Mesendoderm (in vitro differentiated cells): ENCODE measurements at regions not wholly inside any gene's neighbourhood (a gene's known extent, or its start where the extent isn't known, plus 50 kb on each side); places are given as distances from the start of the nearest gene placed in this dataset.

Experiments
- DNase-seq: peaks from one replicate; pipeline ENCODE4 v3.0.0; 2013
- H2AK5ac ChIP-seq: 2 replicates; pipeline ENCODE4 v1.6.1; 2013; ENCODE audit warnings: low read length, inconsistent platforms
- H2BK120ac ChIP-seq: 2 replicates; pipeline ENCODE4 v1.6.1; 2013; ENCODE audit warnings: low read depth, mild to moderate bottlenecking, low read length, moderate library complexity, mixed read lengths
- H2BK15ac ChIP-seq: replicated peaks from 2 replicates; pipeline ENCODE4 v1.6.1; 2013; ENCODE audit warnings: low read depth, mild to moderate bottlenecking, moderate library complexity
- H2BK5ac ChIP-seq: 2 replicates; pipeline ENCODE4 v1.6.1; 2013; ENCODE audit warnings: low read length, inconsistent platforms
- H3K18ac ChIP-seq: 2 replicates; pipeline ENCODE4 v1.6.1; 2013; ENCODE audit warnings: mild to moderate bottlenecking, low read length, mixed read lengths
- H3K23ac ChIP-seq: one replicate; pipeline ENCODE4 v1.6.1; 2013; ENCODE audit warnings: low read length
- H3K27ac ChIP-seq: 2 replicates; pipeline ENCODE4 v1.5.1; 2013; ENCODE audit warnings: low read depth, mild to moderate bottlenecking, inconsistent platforms, low read length, moderate library complexity
- H3K27me3 ChIP-seq: 2 replicates; pipeline ENCODE4 v1.6.1; 2013; ENCODE audit warnings: low read length, control low read depth, mild to moderate bottlenecking, inconsistent platforms; ENCODE audit not compliant: insufficient read depth, poor library complexity
- H3K36me3 ChIP-seq: 2 replicates; pipeline ENCODE4 v1.6.1; 2013; ENCODE audit warnings: low read length, inconsistent platforms; ENCODE audit not compliant: control insufficient read depth, insufficient read depth
- H3K4ac ChIP-seq: one replicate; pipeline ENCODE4 v1.6.1; 2013; ENCODE audit warnings: low read depth, mild to moderate bottlenecking, low read length, moderate library complexity
- H3K4me1 ChIP-seq: 2 replicates; pipeline ENCODE4 v1.6.1; 2013; ENCODE audit warnings: low read depth, low read length, inconsistent platforms; ENCODE audit not compliant: control insufficient read depth
- H3K4me2 ChIP-seq: 2 replicates; pipeline ENCODE4 v1.6.1; 2013; ENCODE audit warnings: low read length
- H3K4me3 ChIP-seq: 2 replicates; pipeline ENCODE4 v1.5.1; 2013; ENCODE audit warnings: mild to moderate bottlenecking, low read length
- H3K56ac ChIP-seq: one replicate; pipeline ENCODE4 v1.6.1; 2013; ENCODE audit warnings: low read length
- H3K79me1 ChIP-seq: 2 replicates; pipeline ENCODE4 v1.6.1; 2013; ENCODE audit warnings: low read length, inconsistent platforms
- H3K79me2 ChIP-seq: 2 replicates; pipeline ENCODE4 v1.6.1; 2013; ENCODE audit warnings: mild to moderate bottlenecking, low read length; ENCODE audit not compliant: control insufficient read depth, insufficient read depth
- H3K9ac ChIP-seq: 2 replicates; pipeline ENCODE4 v1.6.1; 2013; ENCODE audit warnings: low read length, inconsistent platforms
- H4K5ac ChIP-seq: one replicate; pipeline ENCODE4 v1.6.1; 2013; ENCODE audit warnings: low read length
- H4K8ac ChIP-seq: one replicate; pipeline ENCODE4 v1.6.1; 2013; ENCODE audit warnings: low read depth, mild to moderate bottlenecking, control low read depth, low read length, moderate library complexity
- WGBS: extraction: QIAGEN DNeasy Blood & Tissue Kit; methylation state at CpG from one replicate; pipeline ENCODE4 v1.1.7; 2013; ENCODE audit warnings: low lambda C conversion rate, missing lambda C conversion rate; ENCODE audit not compliant: insufficient coverage; ENCODE audit errors: extremely low coverage; 5-methylcytosine and 5-hydroxymethylcytosine counted together

DNA sequence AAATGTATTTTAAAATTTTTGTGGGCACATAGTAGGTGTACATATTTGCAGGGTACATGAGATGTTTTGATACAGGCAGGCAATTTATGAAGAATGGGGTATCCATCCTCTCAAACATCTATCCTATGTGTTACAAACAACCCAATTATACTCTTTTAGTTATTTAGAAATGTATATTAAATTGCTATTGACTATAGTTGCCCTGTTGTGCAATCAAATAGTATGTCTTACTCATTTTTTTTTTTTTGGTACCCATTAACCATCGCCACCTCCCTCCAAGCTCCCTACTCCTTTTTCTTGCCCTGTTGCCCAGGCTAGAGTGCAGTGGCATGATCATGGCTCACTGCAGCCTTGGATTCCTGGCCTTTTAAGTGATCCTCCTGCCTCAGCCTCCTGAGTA is 128.1 kb downstream of the BAMBI start:
- no peak overlapping the region for H3K9ac ChIP-seq
- H2BK5ac ChIP-seq = no peak overlapping the region
- H3K79me1 ChIP-seq = no peaks in the 10 kb centered on the region
- H3K79me2 ChIP-seq = no peaks in the 10 kb centered on the region
- H3K4ac ChIP-seq = no peak overlapping the region
- H4K5ac ChIP-seq = no peak overlapping the region
- no peak overlapping the region for H4K8ac ChIP-seq
- no peak overlapping the region for H3K4me3 ChIP-seq
- no CpG with 5 or more reads among the region's 1 CpG for WGBS
- H3K36me3 ChIP-seq = no peaks in the 10 kb centered on the region
- H3K27me3 ChIP-seq = no peaks in the 10 kb centered on the region
- H3K56ac ChIP-seq = no peak overlapping the region
- no peak overlapping the region for H3K18ac ChIP-seq
- no peak for DNase-seq
- H3K27ac ChIP-seq = no peak overlapping the region
- H2BK120ac ChIP-seq = no peak overlapping the region
- no peak overlapping the region for H2AK5ac ChIP-seq
- H3K4me2 ChIP-seq = no peak overlapping the region
- H3K4me1 ChIP-seq = peaks cover 21% of the 10 kb centered on the region
- no peak overlapping the region for H3K23ac ChIP-seq
- H2BK15ac ChIP-seq = no peak overlapping the region

DNA sequence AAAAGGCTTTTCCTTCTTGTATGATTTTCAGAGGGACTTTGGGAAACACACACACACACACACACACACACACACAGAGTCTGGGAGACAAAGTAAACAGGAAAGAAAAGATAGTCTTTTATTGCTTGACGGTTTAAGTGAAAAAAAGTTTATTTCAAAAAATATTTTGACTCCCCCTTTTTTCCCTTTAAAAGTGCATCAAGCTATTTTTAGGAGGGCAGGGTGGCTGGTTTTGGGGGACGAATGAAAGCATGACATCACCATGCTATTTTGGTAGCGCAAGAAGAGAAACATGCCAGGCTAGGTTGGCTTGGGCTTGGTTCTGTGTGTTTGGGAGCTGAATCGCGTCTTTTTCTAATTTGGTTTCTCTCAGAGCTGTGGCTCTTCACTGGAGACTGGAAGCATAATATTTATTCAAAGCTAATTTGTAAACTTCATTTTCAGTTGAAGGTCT is 129.2 kb downstream of the BAMBI start:
- no CpG with 5 or more reads among the region's 5 CpGs for WGBS
- peak overlapping the region; percentile 85 for H3K18ac ChIP-seq

GRCh38 chr10:28806951-28807759 is 129.8 kb downstream of the BAMBI start:
- Histone ChIP-seq H3K4ac (peak overlapping the region; percentile 77), H3K4me2 (no peak overlapping the region), H4K8ac (no peak overlapping the region), H3K18ac (peak overlapping the region; percentile 85), H2BK5ac (peak overlapping the region; percentile 18), H3K79me1 (no peaks in the 10 kb centered on the region), H3K27me3 (no peaks in the 10 kb centered on the region), H3K36me3 (no peaks in the 10 kb centered on the region), H3K4me3 (no peak overlapping the region), H2BK120ac (no peak overlapping the region), H3K23ac (no peak overlapping the region), H2BK15ac (peak overlapping the region; percentile 78), H4K5ac (no peak overlapping the region), H2AK5ac (no peak overlapping the region), H3K4me1 (peaks cover 21% of the 10 kb centered on the region), H3K79me2 (no peaks in the 10 kb centered on the region), H3K27ac (no peak overlapping the region), H3K56ac (peak overlapping the region; percentile 36), H3K9ac (no peak overlapping the region)
- DNase-seq = peak; percentile 46
- WGBS = no CpG with 5 or more reads among the region's 8 CpGs

More for the DNA sequence above, 129.2 kb downstream of the BAMBI start:
- H3K4me1 ChIP-seq = peaks cover 21% of the 10 kb centered on the region
- no peaks in the 10 kb centered on the region for H3K36me3 ChIP-seq
- H4K5ac ChIP-seq = no peak overlapping the region
- H3K79me2 ChIP-seq = no peaks in the 10 kb centered on the region
- H2BK120ac ChIP-seq = no peak overlapping the region
- H3K9ac ChIP-seq = no peak overlapping the region
- H2AK5ac ChIP-seq = no peak overlapping the region
- no peak overlapping the region for H3K4me2 ChIP-seq
- H2BK5ac ChIP-seq = no peak overlapping the region
- peak overlapping the region; percentile 51 for H3K56ac ChIP-seq
- no peak for DNase-seq
- H3K27me3 ChIP-seq = no peaks in the 10 kb centered on the region
- peak overlapping the region; percentile 77 for H3K4ac ChIP-seq
- H3K4me3 ChIP-seq = no peak overlapping the region
- no peak overlapping the region for H3K23ac ChIP-seq
- no peak overlapping the region for H2BK15ac ChIP-seq
- no peaks in the 10 kb centered on the region for H3K79me1 ChIP-seq
- H3K27ac ChIP-seq = no peak overlapping the region
- no peak overlapping the region for H4K8ac ChIP-seq

- Histone ChIP-seq H3K36me3 (no peaks in the 10 kb centered on the region), H3K23ac (no peak overlapping the region), H3K79me2 (no peaks in the 10 kb centered on the region), H3K27ac (peak overlapping the region; percentile 25), H4K5ac (no peak overlapping the region), H3K56ac (peak overlapping the region; percentile 34), H2BK15ac (peak overlapping the region; percentile 78), H3K27me3 (no peaks in the 10 kb centered on the region), H4K8ac (no peak overlapping the region), H3K4me2 (no peak overlapping the region), H3K4me3 (no peak overlapping the region), H3K79me1 (no peaks in the 10 kb centered on the region), H3K4ac (peak overlapping the region; percentile 42), H2BK120ac (no peak overlapping the region), H3K18ac (peak overlapping the region; percentile 82), H2AK5ac (no peak overlapping the region), H2BK5ac (peak overlapping the region; percentile 12), H3K4me1 (peaks cover 21% of the 10 kb centered on the region), H3K9ac (peak overlapping the region; percentile 24)
- WGBS = no CpG with 5 or more reads among the region's 16 CpGs
- peak; percentile 47 for DNase-seq
These were observed 130.7 kb downstream of the BAMBI start for GRCh38 chr10:28807760-28808613.

DNA sequence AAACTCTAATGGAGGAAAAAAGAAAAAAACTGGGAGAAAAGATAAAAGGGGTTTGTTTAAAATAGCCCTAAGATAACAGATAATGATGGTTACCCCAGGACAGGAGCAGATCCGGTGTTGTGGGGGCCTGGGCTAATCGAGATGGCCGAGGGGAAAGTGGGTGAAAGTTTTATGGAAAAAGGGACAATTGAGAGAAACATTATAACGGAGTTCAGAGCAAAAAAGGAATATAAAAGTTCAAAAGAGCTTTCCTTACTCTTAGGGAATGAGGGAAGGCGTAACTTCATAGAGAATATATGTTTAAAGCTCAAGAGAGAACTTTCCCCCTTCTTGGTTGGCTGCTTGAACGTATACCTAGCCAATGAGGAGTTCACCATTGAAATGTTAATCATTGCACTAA is 131.4 kb downstream of the BAMBI start:
- Histone ChIP-seq H2AK5ac (no peak overlapping the region), H3K79me1 (no peaks in the 10 kb centered on the region), H3K56ac (peak overlapping the region; percentile 34), H2BK15ac (peak overlapping the region; percentile 20), H3K79me2 (no peaks in the 10 kb centered on the region), H3K18ac (peak overlapping the region; percentile 82), H3K4me3 (no peak overlapping the region), H3K23ac (no peak overlapping the region), H3K4me2 (no peak overlapping the region), H3K4me1 (peaks cover 21% of the 10 kb centered on the region), H4K8ac (no peak overlapping the region), H3K27ac (no peak overlapping the region), H2BK120ac (no peak overlapping the region), H3K4ac (no peak overlapping the region), H3K36me3 (no peaks in the 10 kb centered on the region), H3K9ac (no peak overlapping the region), H2BK5ac (no peak overlapping the region), H3K27me3 (no peaks in the 10 kb centered on the region), H4K5ac (no peak overlapping the region)
- DNase-seq = no peak
- WGBS = no CpG with 5 or more reads among the region's 6 CpGs
